ENCODE measurements at regions not wholly inside any gene's neighbourhood (a gene's known extent, or its start where the extent isn't known, plus 50 kb on each side); places are given as distances from the start of the nearest gene placed in this dataset.
"Not testable (repeated sequence)": the region's sequence is repeated elsewhere in the genome, so short reads cannot be mapped to it uniquely, and the experiment has no call there.

GRCh38 chr1:85520826-85521820 lies 56.2 kb upstream of the DDAH1 start:
- H3K36me3 ChIP-seq; H3K4me3 ChIP-seq; H3K27me3 ChIP-seq; H3K4me1 ChIP-seq; H3K27ac ChIP-seq; H3K9me3 ChIP-seq; DNase-seq; intact Hi-C loops (cut with DNase I; ENCODE audit: low total_unique reads): not testable (repeated sequence)

DNA sequence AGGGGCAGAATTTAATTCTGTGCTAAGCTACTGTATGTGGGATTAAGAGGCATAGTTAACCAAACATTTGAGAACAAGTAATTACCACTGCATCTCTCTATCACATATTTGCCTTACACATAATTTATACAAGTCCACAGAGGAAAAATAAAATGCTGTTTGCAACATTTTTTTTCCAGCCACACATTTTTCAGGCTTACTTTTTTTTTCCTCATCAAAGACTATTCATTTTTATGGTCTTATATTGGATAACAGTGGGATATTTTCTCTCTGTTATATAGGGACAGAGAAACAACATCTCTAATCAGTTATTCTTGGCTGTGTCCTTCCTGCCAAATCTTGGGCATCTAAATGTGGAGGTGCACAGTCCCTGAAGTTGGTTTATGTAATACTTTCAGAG lies 57.5 kb upstream of the DDAH1 start:
- intact Hi-C loops (cut with DNase I; ENCODE audit: low total_unique reads); H3K4me3 ChIP-seq; H3K27ac ChIP-seq; H3K27me3 ChIP-seq; H3K9me3 ChIP-seq; H3K4me1 ChIP-seq; DNase-seq; H3K36me3 ChIP-seq: not testable (repeated sequence)

DNA sequence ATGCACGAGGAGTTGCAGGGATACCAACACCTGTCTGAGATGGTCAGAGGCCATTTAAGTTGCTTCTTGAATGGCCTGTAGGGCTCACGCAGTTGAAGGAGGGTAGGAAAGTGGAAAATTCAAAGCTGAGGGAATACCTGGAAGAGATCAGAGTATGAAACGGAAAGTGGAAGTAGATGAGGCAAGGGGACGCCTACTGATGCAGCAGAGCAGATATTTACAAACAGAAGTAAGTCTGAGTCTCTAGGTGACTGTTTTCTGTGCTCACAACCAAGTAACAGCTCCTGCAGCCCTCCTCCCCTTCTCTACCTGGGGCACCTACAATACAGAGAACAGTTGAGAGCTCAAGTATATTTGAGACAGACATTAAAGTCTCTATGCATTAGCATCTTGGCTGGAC lies 57.5 kb upstream of the CCN1 start:
- H3K36me3 ChIP-seq; H3K27ac ChIP-seq; H3K9me3 ChIP-seq; DNase-seq; H3K27me3 ChIP-seq; H3K4me1 ChIP-seq; intact Hi-C loops (cut with DNase I; ENCODE audit: low total_unique reads); H3K4me3 ChIP-seq: not testable (repeated sequence)

GRCh38 chr1:85524281-85524886 lies 56.2 kb upstream of the CCN1 start:
- H3K36me3 ChIP-seq; intact Hi-C loops (cut with DNase I; ENCODE audit: low total_unique reads): not testable (repeated sequence)
- peak in 1 of 2 donors; percentile 45 for DNase-seq

GRCh38 chr1:85525591-85525991 lies 55.0 kb upstream of the CCN1 start:
- intact Hi-C loops (cut with DNase I; ENCODE audit: low total_unique reads); H3K4me3 ChIP-seq: not testable (repeated sequence)
- peak overlapping the region; percentile 80 to 91 for H3K27ac ChIP-seq

More at GRCh38 chr1:85524281-85524886, 56.2 kb upstream of the CCN1 start:
- H3K4me1 ChIP-seq, H3K4me3 ChIP-seq, H3K9me3 ChIP-seq, H3K27me3 ChIP-seq: not testable (repeated sequence)
- peak overlapping the region; percentile 36 to 38 for H3K27ac ChIP-seq

GRCh38 chr1:85526216-85526615 lies 54.3 kb upstream of the CCN1 start:
- H3K27ac ChIP-seq = peak overlapping the region; percentile 80 to 91
- DNase-seq; intact Hi-C loops (cut with DNase I; ENCODE audit: low total_unique reads); H3K27me3 ChIP-seq; H3K36me3 ChIP-seq; H3K4me1 ChIP-seq; H3K9me3 ChIP-seq; H3K4me3 ChIP-seq: not testable (repeated sequence)

More at GRCh38 chr1:85525591-85525991, 55.0 kb upstream of the CCN1 start:
- not testable (repeated sequence) for DNase-seq, H3K9me3 ChIP-seq, H3K4me1 ChIP-seq, H3K36me3 ChIP-seq, H3K27me3 ChIP-seq

- H3K27ac ChIP-seq = peak overlapping the region; percentile 57 to 72
- H3K27me3 ChIP-seq; H3K36me3 ChIP-seq; H3K9me3 ChIP-seq; H3K4me1 ChIP-seq; intact Hi-C loops (cut with DNase I; ENCODE audit: low total_unique reads); H3K4me3 ChIP-seq: not testable (repeated sequence)
- DNase-seq = peak; percentile 63 to 71
Measured at GRCh38 chr1:85527145-85527544, 53.4 kb upstream of the CCN1 start.

All from uterus (tissue), 3 donors.